RWPE1 (cell line): ENCODE measurements at regions not wholly inside any gene's neighbourhood (a gene's known extent, or its start where the extent isn't known, plus 50 kb on each side); places are given as distances from the start of the nearest gene placed in this dataset.
"Not testable (repeated sequence)": the region's sequence is repeated elsewhere in the genome, so short reads cannot be mapped to it uniquely, and the experiment has no call there.

Source experiments
- CTCF ChIA-PET: fragments of 350-600 bp; sonication (Branson Sonifier 250); formaldehyde crosslinking; extraction: SDS; loops from one replicate; lab custom pipeline; 2021; lab: Yijun Ruan, JAX
- POLR2A ChIA-PET: fragments of 400-600 bp; formaldehyde crosslinking; extraction: SDS; loops from one replicate; lab custom pipeline; 2020; ENCODE audit warnings: antibody characterized with exemption; ENCODE audit not compliant: low non-redundant PET; lab: Yijun Ruan, JAX
- DNase-seq: peaks from one replicate; pipeline ENCODE4 v3.0.0; 2012; ENCODE audit warnings: low spot score
- H3K27ac ChIP-seq: fragments of 450-650 bp; 2 replicates; pipeline ENCODE4 v1.5.1; 2017
- TF ChIP-seq, protein P1 (sequence below): fragments of 450-650 bp; conservative IDR thresholded peaks from 2 replicates; pipeline ENCODE4 v1.5.1; 2017; ENCODE audit warnings: low read depth, mild to moderate bottlenecking

DNA sequence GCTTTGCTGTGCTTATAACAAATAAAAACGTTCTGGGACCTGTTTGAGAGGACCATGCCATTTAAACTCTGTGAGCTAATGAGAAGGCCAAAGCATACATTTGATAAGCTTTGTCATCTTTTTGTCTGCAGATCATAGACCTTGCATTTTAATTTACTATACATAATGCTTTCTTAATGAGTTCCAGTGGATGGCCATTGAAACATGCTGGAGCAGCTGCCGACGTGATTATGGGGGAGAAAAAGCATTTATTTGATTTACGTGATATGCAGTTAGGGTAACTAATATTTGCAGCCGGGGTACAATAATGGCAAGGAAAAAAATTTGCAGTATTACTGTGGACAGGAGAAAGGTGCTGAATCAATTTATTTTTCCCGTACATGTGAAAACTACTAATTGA is 240.2 kb downstream of the FAT3 start:
- TF ChIP-seq, protein P1, sequence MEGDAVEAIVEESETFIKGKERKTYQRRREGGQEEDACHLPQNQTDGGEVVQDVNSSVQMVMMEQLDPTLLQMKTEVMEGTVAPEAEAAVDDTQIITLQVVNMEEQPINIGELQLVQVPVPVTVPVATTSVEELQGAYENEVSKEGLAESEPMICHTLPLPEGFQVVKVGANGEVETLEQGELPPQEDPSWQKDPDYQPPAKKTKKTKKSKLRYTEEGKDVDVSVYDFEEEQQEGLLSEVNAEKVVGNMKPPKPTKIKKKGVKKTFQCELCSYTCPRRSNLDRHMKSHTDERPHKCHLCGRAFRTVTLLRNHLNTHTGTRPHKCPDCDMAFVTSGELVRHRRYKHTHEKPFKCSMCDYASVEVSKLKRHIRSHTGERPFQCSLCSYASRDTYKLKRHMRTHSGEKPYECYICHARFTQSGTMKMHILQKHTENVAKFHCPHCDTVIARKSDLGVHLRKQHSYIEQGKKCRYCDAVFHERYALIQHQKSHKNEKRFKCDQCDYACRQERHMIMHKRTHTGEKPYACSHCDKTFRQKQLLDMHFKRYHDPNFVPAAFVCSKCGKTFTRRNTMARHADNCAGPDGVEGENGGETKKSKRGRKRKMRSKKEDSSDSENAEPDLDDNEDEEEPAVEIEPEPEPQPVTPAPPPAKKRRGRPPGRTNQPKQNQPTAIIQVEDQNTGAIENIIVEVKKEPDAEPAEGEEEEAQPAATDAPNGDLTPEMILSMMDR = no peak
- CTCF ChIA-PET = interaction anchor here (0.6 kb wide), 1 partner anchor 1847 kb away, joined by 4 read pairs; no protein-coding TSS in a partner anchor
- no peak overlapping the region for H3K27ac ChIP-seq
- no peak for DNase-seq
- POLR2A ChIA-PET = no interaction called here

DNA sequence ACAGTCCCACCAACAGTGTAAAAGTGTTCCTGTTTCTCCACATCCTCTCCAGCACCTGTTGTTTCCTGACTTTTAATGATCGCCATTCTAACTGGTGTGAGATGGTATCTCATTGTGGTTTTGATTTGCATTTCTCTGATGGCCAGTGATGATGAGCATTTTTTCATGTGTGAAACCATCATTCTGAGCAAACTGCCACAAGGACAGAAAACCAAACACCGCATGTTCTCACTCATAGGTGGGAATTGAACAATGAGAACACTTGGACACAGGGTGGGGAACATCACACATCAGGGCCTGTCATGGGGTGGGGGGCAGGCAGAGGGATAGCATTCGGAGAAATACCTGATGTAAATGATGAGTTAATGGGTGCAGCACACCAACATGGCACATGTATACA is 240.8 kb downstream of the FAT3 start:
- DNase-seq, POLR2A ChIA-PET, H3K27ac ChIP-seq, CTCF ChIA-PET: not testable (repeated sequence)

DNA sequence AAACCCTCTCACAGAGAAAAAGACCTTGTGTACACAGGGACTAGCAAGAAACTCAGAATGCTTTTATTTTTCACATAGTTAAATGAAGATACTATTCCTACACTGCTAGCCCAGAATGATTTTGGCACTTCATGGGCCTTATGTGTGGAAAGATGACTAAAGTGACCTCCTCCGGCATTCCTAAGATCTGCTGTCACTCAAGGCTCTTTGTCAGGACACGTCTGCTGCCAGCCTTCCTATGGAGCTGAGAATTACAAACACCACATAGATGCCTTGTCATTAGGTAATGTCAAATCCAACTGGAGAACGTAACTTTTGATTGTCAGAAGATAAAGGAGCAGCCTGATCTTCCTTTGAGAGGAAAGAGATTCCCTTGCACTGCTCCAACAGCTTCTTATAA is 249.1 kb downstream of the FAT3 start:
- TF ChIP-seq, protein P1 = no peak
- POLR2A ChIA-PET = no interaction called here
- no peak overlapping the region for H3K27ac ChIP-seq
- CTCF ChIA-PET = interaction anchor here (0.6 to 1.1 kb wide), 4 partner anchors 20 to 1735 kb away, joined by 3 to 5 read pairs (median 3); no protein-coding TSS in a partner anchor
- peak; percentile 63 for DNase-seq

DNA sequence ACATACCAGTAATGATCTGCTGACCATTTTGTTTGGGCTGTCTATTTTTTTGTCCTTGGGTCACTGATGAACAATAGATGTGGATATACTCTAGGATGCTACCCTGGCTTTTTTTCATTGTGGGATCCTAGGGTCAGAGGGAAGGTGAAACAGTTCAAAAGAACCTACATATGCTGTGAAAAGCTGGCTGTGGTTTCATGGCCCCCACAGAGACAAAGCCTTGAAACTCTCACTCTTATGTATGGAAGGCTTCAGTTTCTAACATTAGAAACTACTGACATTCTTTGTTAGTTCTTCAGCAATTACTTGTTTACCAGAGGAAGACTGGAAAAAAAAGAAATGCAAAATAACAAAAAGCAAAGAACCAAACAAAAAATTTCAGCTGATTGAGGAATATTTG is 250.7 kb downstream of the FAT3 start:
- no peak overlapping the region for H3K27ac ChIP-seq
- ChIA-PET CTCF (no interaction called here), POLR2A (no interaction called here)
- TF ChIP-seq, protein P1 = no peak
- no peak for DNase-seq

DNA sequence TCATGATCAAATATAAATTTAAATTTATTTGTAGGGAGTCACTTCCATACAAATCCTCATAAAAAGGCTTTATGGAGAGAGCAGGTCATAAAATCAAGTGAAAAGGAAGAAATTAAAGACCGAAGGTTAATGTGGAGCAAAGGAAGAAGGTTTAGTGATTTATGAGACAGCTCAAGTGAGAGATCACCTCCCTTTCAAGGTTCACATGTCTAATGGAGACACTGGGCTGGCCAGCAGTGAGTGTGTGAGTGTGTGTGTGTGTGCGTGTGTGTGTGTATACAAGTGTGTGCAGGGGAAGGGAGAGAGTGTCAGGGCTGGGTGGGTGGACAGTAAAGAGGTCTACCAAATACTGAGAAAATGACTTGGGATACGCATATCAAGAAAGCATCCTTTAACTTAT is 251.2 kb downstream of the FAT3 start:
- no peak for DNase-seq
- CTCF ChIA-PET = no interaction called here
- no peak overlapping the region for H3K27ac ChIP-seq
- TF ChIP-seq, protein P1 = no peak
- POLR2A ChIA-PET = no interaction called here

DNA sequence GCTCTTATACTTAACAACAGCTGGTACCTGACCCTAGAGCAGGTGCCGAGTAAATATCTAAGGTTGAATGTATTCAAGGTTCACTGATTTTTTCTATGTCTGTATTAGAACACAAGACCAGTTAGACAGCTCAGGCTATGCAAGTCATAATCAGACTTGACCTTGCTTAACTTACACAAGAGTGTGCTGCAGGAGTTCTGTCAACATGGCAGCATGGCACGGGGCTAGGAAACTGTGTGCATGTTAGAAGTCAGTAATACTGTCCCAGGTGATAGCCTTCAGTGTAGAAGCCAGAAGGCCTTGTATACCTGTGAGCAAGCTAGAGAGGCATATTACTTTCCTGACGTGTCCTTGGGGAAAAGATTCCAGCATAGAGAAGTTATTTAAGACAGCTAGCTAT is 253.1 kb downstream of the FAT3 start:
- H3K27ac ChIP-seq = no peak overlapping the region
- POLR2A ChIA-PET = no interaction called here
- TF ChIP-seq, protein P1 = no peak
- CTCF ChIA-PET = no interaction called here
- DNase-seq = no peak

DNA sequence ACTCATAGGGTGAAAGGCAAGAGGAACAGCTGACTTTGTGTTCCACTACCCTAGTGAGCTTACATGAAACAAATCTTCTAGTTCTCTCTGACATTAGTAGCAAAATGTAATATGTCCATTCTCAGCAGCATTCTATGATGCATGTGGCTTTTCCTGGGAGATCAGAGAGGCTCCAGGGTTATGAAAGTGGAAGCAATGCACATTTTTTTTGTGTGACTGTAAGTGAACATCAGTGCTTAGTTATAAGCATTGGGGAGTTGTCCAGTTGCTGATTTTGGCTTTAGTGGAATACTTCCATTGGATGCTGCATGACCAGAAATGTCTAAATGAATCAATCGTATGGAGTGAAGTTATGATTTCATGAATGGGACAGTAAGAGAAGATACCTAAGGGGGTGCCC is 255.9 kb downstream of the FAT3 start:
- no peak for DNase-seq
- ChIA-PET POLR2A (no interaction called here), CTCF (no interaction called here)
- H3K27ac ChIP-seq = no peak overlapping the region
- TF ChIP-seq, protein P1 = no peak
